ENCODE measurements at regions not wholly inside any gene's neighbourhood (a gene's known extent, or its start where the extent isn't known, plus 50 kb on each side); places are given as distances from the start of the nearest gene placed in this dataset.

DNA sequence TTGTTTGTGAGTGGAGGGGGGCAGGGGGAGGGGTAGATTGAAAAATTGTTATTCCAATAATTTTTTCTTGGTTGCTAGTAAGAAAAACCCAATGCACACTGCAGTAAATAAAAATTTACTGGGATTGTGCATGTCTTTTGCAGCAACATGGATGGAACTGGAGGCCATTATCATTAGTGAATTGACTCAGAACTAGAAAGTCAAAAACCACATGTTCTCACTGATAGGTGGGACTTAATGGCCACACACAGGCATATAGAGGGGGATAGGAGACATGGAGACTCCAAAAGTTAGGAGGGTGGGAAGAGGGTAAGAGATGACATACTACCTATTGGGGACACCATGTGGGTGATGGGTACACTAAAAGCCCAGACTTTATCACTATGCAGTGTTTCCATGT is 67.2 kb downstream of the BUB3 start:
- DNase-seq (ENCODE audit: low read depth in 1 of 2, low spot score in 1 of 2), result no peak
- TF ChIP-seq SPI1 (IDR thresholded peaks at IDR 0.05; ENCODE audit: borderline replicate concordance, low read depth) (no peak), GABPA (IDR thresholded peaks at IDR 0.05; ENCODE audit: low read depth) (no peak), POLR2AphosphoS5 (IDR thresholded peaks at IDR 0.05; ENCODE audit: low read depth) (no peak)
- TF ChIP-seq, protein P1, sequence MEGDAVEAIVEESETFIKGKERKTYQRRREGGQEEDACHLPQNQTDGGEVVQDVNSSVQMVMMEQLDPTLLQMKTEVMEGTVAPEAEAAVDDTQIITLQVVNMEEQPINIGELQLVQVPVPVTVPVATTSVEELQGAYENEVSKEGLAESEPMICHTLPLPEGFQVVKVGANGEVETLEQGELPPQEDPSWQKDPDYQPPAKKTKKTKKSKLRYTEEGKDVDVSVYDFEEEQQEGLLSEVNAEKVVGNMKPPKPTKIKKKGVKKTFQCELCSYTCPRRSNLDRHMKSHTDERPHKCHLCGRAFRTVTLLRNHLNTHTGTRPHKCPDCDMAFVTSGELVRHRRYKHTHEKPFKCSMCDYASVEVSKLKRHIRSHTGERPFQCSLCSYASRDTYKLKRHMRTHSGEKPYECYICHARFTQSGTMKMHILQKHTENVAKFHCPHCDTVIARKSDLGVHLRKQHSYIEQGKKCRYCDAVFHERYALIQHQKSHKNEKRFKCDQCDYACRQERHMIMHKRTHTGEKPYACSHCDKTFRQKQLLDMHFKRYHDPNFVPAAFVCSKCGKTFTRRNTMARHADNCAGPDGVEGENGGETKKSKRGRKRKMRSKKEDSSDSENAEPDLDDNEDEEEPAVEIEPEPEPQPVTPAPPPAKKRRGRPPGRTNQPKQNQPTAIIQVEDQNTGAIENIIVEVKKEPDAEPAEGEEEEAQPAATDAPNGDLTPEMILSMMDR (IDR thresholded peaks at IDR 0.05; ENCODE audit: insufficient read depth, low read length), result no peak
- TF ChIP-seq, protein P2, sequence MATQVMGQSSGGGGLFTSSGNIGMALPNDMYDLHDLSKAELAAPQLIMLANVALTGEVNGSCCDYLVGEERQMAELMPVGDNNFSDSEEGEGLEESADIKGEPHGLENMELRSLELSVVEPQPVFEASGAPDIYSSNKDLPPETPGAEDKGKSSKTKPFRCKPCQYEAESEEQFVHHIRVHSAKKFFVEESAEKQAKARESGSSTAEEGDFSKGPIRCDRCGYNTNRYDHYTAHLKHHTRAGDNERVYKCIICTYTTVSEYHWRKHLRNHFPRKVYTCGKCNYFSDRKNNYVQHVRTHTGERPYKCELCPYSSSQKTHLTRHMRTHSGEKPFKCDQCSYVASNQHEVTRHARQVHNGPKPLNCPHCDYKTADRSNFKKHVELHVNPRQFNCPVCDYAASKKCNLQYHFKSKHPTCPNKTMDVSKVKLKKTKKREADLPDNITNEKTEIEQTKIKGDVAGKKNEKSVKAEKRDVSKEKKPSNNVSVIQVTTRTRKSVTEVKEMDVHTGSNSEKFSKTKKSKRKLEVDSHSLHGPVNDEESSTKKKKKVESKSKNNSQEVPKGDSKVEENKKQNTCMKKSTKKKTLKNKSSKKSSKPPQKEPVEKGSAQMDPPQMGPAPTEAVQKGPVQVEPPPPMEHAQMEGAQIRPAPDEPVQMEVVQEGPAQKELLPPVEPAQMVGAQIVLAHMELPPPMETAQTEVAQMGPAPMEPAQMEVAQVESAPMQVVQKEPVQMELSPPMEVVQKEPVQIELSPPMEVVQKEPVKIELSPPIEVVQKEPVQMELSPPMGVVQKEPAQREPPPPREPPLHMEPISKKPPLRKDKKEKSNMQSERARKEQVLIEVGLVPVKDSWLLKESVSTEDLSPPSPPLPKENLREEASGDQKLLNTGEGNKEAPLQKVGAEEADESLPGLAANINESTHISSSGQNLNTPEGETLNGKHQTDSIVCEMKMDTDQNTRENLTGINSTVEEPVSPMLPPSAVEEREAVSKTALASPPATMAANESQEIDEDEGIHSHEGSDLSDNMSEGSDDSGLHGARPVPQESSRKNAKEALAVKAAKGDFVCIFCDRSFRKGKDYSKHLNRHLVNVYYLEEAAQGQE (IDR thresholded peaks at IDR 0.05; ENCODE audit: insufficient replicate concordance, low read depth), result no peak
- Histone ChIP-seq H3K27ac (replicated peaks) (no peak overlapping the region), H3K27me3 (ENCODE audit: insufficient read depth, poor library complexity, severe bottlenecking) (no peaks in the 10 kb centered on the region), H3K4me3 (replicated peaks; ENCODE audit: insufficient read depth, low read length) (no peak overlapping the region)

DNA sequence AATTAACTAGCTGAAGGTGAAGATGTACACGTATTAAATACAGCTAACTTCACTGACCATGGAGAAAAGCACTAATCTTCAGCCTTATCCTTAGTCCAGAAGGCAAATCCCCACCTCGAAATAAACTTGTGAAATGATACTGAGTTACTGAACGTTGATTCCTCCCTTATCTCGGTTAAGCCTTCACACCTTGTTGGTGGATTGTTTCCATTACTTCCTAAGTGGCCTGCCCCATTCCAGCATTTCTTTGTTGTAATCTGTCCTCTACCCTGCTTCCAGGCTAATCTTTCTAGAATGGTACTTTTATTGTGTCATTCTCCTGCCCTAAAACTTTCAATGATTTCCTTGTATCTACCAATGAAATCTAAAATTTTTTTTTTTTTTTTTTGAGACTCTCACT is 68.6 kb downstream of the BUB3 start:
- Histone ChIP-seq H3K4me3 (replicated peaks; ENCODE audit: insufficient read depth, low read length) (no peak overlapping the region), H3K27me3 (ENCODE audit: insufficient read depth, poor library complexity, severe bottlenecking) (no peaks in the 10 kb centered on the region), H3K27ac (replicated peaks) (no peak overlapping the region)
- DNase-seq (ENCODE audit: low read depth in 1 of 2, low spot score in 1 of 2), result no peak
- TF ChIP-seq, protein P2 (IDR thresholded peaks at IDR 0.05; ENCODE audit: insufficient replicate concordance, low read depth), result no peak
- no peak for TF ChIP-seq POLR2AphosphoS5 (IDR thresholded peaks at IDR 0.05; ENCODE audit: low read depth)
- TF ChIP-seq, protein P1 (IDR thresholded peaks at IDR 0.05; ENCODE audit: insufficient read depth, low read length), result no peak

DNA sequence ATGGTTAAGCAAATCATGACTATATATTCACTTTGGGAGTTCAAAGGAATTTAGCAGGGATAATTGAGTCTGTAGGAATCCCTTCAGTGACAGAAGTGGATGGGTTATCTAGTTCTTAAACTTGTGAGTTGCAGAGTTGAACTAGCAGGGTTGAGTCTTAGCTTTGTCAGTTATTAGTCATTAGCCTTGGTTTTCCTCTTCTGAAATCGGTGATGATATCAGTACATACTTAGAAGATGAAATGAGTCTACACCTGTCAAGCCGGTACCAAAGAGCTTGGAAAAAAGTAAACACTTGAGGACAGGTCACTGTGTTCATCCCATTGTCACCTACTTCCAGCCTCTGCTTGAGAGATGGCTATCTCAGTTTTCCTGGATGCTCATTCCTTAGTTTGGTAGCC is 73.5 kb downstream of the BUB3 start:
- no peak for DNase-seq (ENCODE audit: low read depth in 1 of 2, low spot score in 1 of 2)
- Histone ChIP-seq H3K4me3 (replicated peaks; ENCODE audit: insufficient read depth, low read length) (no peak overlapping the region), H3K27ac (replicated peaks) (no peak overlapping the region), H3K27me3 (ENCODE audit: insufficient read depth, poor library complexity, severe bottlenecking) (no peaks in the 10 kb centered on the region)
- TF ChIP-seq, protein P1 (IDR thresholded peaks at IDR 0.05; ENCODE audit: insufficient read depth, low read length), result no peak
- no peak for TF ChIP-seq SPI1 (IDR thresholded peaks at IDR 0.05; ENCODE audit: borderline replicate concordance, low read depth)
- no peak for TF ChIP-seq GABPA (IDR thresholded peaks at IDR 0.05; ENCODE audit: low read depth)

DNA sequence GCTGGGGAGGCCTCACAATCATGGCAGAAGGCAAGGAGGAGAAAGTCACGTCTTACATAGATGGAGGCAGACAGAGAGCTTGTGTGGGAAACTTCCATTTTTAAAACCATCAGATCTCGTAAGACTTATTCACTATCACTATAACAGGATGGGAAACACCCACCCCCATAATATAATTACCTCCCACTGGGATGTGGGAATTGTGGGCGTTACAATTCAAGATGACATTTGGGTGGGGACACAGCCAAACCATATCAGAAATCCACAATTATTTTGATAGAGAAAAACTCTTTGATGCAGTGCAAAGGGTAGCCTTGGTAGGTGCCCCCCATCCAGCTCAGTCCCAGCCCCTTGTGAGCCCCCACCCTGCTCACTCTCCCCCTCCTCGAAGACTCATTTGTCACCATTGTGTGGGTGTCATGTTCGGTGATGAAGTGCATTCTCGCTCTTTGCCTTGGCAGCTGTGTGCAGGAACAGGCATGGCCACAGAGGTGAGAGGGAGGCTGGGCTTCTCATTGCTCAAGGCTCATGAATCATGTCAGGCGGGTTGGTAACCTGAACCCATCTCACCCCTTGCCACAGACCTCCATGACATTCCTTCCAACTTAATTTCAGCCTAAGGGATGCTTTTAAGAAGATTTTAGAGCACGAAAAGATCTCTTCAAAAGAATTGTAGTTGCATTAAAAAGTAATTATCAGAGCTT is 75.9 kb downstream of the BUB3 start:
- no peaks in the 10 kb centered on the region for H3K27me3 ChIP-seq (ENCODE audit: insufficient read depth, poor library complexity, severe bottlenecking)

More for the DNA sequence above, 75.9 kb downstream of the BUB3 start:
- Histone ChIP-seq H3K4me3 (replicated peaks; ENCODE audit: insufficient read depth, low read length) (no peak overlapping the region), H3K27ac (replicated peaks) (no peak overlapping the region)
- TF ChIP-seq, protein P1 (IDR thresholded peaks at IDR 0.05; ENCODE audit: insufficient read depth, low read length), result no peak
- TF ChIP-seq GABPA (IDR thresholded peaks at IDR 0.05; ENCODE audit: low read depth) (no peak), SPI1 (IDR thresholded peaks at IDR 0.05; ENCODE audit: borderline replicate concordance, low read depth) (no peak), POLR2AphosphoS5 (IDR thresholded peaks at IDR 0.05; ENCODE audit: low read depth) (no peak)
- TF ChIP-seq, protein P2 (IDR thresholded peaks at IDR 0.05; ENCODE audit: insufficient replicate concordance, low read depth), result no peak
- DNase-seq (ENCODE audit: low read depth in 1 of 2, low spot score in 1 of 2), result no peak
